Loucy (cell line): ENCODE measurements at regions not wholly inside any gene's neighbourhood (a gene's known extent, or its start where the extent isn't known, plus 50 kb on each side); places are given as distances from the start of the nearest gene placed in this dataset.

Experiments
- CTCF ChIP-seq: fragments of 200-600 bp; sonication (generic); conservative IDR thresholded peaks from 2 replicates; pipeline ENCODE4 v1.5.1; 2014; ENCODE audit warnings: mild to moderate bottlenecking, antibody characterized with exemption, low read length
- EZH2phosphoT487 ChIP-seq: fragments of 200-600 bp; IDR thresholded peaks from 2 replicates; pipeline ENCODE4 v1.6.1; 2018; ENCODE audit warnings: antibody characterized with exemption, mild to moderate bottlenecking, moderate library complexity, borderline replicate concordance

- TF ChIP-seq CTCF (no peak), EZH2phosphoT487 (no peak)
Measured at GRCh38 chr7:42730586-42730985, 181.3 kb downstream of the C7orf25 start.
